ENCODE measurements at regions not wholly inside any gene's neighbourhood (a gene's known extent, or its start where the extent isn't known, plus 50 kb on each side); places are given as distances from the start of the nearest gene placed in this dataset.

GRCh38 chr6:114783783-114784182, 441.0 kb upstream of the HS3ST5 start:
- POLR2A ChIA-PET, result no interaction called here
- Histone ChIP-seq H3K36me3 (ENCODE audit: control insufficient read depth in 1 of 2, insufficient read depth in 2 of 2, low read length in 2 of 2) (no peaks in the 10 kb centered on the region), H4K20me1 (ENCODE audit: insufficient read depth) (no peaks in the 10 kb centered on the region), H3K9me2 (ENCODE audit: insufficient read depth) (no peaks in the 10 kb centered on the region), H3K27ac (ENCODE audit: low read depth, low read length) (no peak overlapping the region), H3K4me3 (replicated peaks in 1 of 2; ENCODE audit: low read depth in 1 of 2, low read length in 2 of 2) (no peak overlapping the region), H3K9ac (ENCODE audit: low read length) (no peak overlapping the region), H3K4me1 (ENCODE audit: control insufficient read depth in 1 of 2, insufficient read depth in 2 of 2, low read length in 2 of 2) (no peaks in the 10 kb centered on the region), H3K9me3 (ENCODE audit: control insufficient read depth in 1 of 2, insufficient read depth in 1 of 2, low read depth in 1 of 2, low read length in 2 of 2) (no peaks in the 10 kb centered on the region; a peak in 1 of 4 replicates), H3K4me2 (ENCODE audit: low read length) (no peak overlapping the region), H3K79me2 (ENCODE audit: insufficient read depth, low read length) (no peaks in the 10 kb centered on the region), H2AFZ (ENCODE audit: low read depth, low read length, poor library complexity, severe bottlenecking) (no peak overlapping the region), H3K27me3 (ENCODE audit: insufficient read depth, low read length) (no peaks in the 10 kb centered on the region)
- TF ChIP-seq REST (IDR thresholded peaks at IDR 0.05; ENCODE audit: low read depth) (no peak), ZNF274 (IDR thresholded peaks at IDR 0.05; ENCODE audit: low read depth, low read length) (no peak), CBX3 (IDR thresholded peaks at IDR 0.05; ENCODE audit: low read depth) (no peak), TCF7L2 (IDR thresholded peaks at IDR 0.05; ENCODE audit: borderline replicate concordance, extremely low read depth, insufficient read depth, insufficient read length) (no peak), RAD21 (IDR thresholded peaks at IDR 0.05; ENCODE audit: low read depth) (no peak), EGR1 (IDR thresholded peaks at IDR 0.05; ENCODE audit: low read depth) (no peak), SIN3A (IDR thresholded peaks at IDR 0.05; ENCODE audit: low read depth) (no peak), EZH2 (IDR thresholded peaks at IDR 0.05) (no peak)
- TF ChIP-seq, protein P1, sequence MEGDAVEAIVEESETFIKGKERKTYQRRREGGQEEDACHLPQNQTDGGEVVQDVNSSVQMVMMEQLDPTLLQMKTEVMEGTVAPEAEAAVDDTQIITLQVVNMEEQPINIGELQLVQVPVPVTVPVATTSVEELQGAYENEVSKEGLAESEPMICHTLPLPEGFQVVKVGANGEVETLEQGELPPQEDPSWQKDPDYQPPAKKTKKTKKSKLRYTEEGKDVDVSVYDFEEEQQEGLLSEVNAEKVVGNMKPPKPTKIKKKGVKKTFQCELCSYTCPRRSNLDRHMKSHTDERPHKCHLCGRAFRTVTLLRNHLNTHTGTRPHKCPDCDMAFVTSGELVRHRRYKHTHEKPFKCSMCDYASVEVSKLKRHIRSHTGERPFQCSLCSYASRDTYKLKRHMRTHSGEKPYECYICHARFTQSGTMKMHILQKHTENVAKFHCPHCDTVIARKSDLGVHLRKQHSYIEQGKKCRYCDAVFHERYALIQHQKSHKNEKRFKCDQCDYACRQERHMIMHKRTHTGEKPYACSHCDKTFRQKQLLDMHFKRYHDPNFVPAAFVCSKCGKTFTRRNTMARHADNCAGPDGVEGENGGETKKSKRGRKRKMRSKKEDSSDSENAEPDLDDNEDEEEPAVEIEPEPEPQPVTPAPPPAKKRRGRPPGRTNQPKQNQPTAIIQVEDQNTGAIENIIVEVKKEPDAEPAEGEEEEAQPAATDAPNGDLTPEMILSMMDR (IDR thresholded peaks at IDR 0.05 in 2 of 3, conservative IDR thresholded peaks at IDR 0.05 in 1 of 3; ENCODE audit: borderline replicate concordance in 1 of 3, insufficient read depth in 1 of 3, low read depth in 2 of 3, low read length in 2 of 3), result no peak
- BruUV-seq (replicated peaks), result no TSS peak
- RAD21 ChIA-PET (ENCODE audit: low non-redundant PET in 1 of 2, low total read pairs in 2 of 2, uncharacterized antibody in 2 of 2, unreplicated experiment in 2 of 2), result no interaction called here
- intact Hi-C loops (cut with micrococcal nuclease), result no loop called here
- DNase-seq (ENCODE audit: low read depth, low spot score), result no peak
- CTCF ChIA-PET, result no interaction called here
- ATAC-seq, result no peak
